ENCODE measurements at regions not wholly inside any gene's neighbourhood (a gene's known extent, or its start where the extent isn't known, plus 50 kb on each side); places are given as distances from the start of the nearest gene placed in this dataset.

- in situ Hi-C loops (cut with HindIII; ENCODE audit: low pct_ligation_motif_present, low pct_unique_long_range_greater_than_20kb, low sequenced_read_pairs) = no loop called here
- no peak for DNase-seq
These were observed 126.5 kb downstream of the NUDT12 start for GRCh38 chr5:103436112-103436511.

- in situ Hi-C loops (cut with HindIII; ENCODE audit: low pct_ligation_motif_present, low pct_unique_long_range_greater_than_20kb, low sequenced_read_pairs) = no loop called here
- no peak for DNase-seq
These were observed 127.3 kb downstream of the NUDT12 start for GRCh38 chr5:103435136-103435889.

- in situ Hi-C loops (cut with HindIII; ENCODE audit: low pct_ligation_motif_present, low pct_unique_long_range_greater_than_20kb, low sequenced_read_pairs) = no loop called here
- no peak for DNase-seq
These were observed 128.5 kb downstream of the NUDT12 start for GRCh38 chr5:103434057-103434456.

GRCh38 chr5:103433211-103433610 is 129.4 kb downstream of the NUDT12 start:
- in situ Hi-C loops (cut with HindIII; ENCODE audit: low pct_ligation_motif_present, low pct_unique_long_range_greater_than_20kb, low sequenced_read_pairs) = no loop called here
- DNase-seq = no peak

- in situ Hi-C loops (cut with HindIII; ENCODE audit: low pct_ligation_motif_present, low pct_unique_long_range_greater_than_20kb, low sequenced_read_pairs) = no loop called here
- no peak for DNase-seq
These were observed 133.7 kb downstream of the NUDT12 start for GRCh38 chr5:103428923-103429322.

- in situ Hi-C loops (cut with HindIII; ENCODE audit: low pct_ligation_motif_present, low pct_unique_long_range_greater_than_20kb, low sequenced_read_pairs) = no loop called here
- DNase-seq = no peak
These were observed 134.1 kb downstream of the NUDT12 start for GRCh38 chr5:103428411-103428871.

- no peak for DNase-seq
- in situ Hi-C loops (cut with HindIII; ENCODE audit: low pct_ligation_motif_present, low pct_unique_long_range_greater_than_20kb, low sequenced_read_pairs) = no loop called here
These were observed 135.3 kb downstream of the NUDT12 start for GRCh38 chr5:103427326-103427725.

- no peak for DNase-seq
- in situ Hi-C loops (cut with HindIII; ENCODE audit: low pct_ligation_motif_present, low pct_unique_long_range_greater_than_20kb, low sequenced_read_pairs) = no loop called here
These were observed 136.7 kb downstream of the NUDT12 start for GRCh38 chr5:103425686-103426454.

- in situ Hi-C loops (cut with HindIII; ENCODE audit: low pct_ligation_motif_present, low pct_unique_long_range_greater_than_20kb, low sequenced_read_pairs) = no loop called here
- DNase-seq = peak; percentile 42
These were observed 138.0 kb downstream of the NUDT12 start for GRCh38 chr5:103424453-103425205.

- DNase-seq = no peak
- in situ Hi-C loops (cut with HindIII; ENCODE audit: low pct_ligation_motif_present, low pct_unique_long_range_greater_than_20kb, low sequenced_read_pairs) = no loop called here
These were observed 138.6 kb downstream of the NUDT12 start for GRCh38 chr5:103424026-103424425.

GRCh38 chr5:103422756-103423155 is 139.8 kb downstream of the NUDT12 start:
- DNase-seq = no peak
- in situ Hi-C loops (cut with HindIII; ENCODE audit: low pct_ligation_motif_present, low pct_unique_long_range_greater_than_20kb, low sequenced_read_pairs) = no loop called here

- in situ Hi-C loops (cut with HindIII; ENCODE audit: low pct_ligation_motif_present, low pct_unique_long_range_greater_than_20kb, low sequenced_read_pairs) = no loop called here
- DNase-seq = no peak
These were observed 148.0 kb downstream of the NUDT12 start for GRCh38 chr5:103414604-103415003.

GRCh38 chr5:103411711-103412110 is 150.9 kb downstream of the NUDT12 start:
- DNase-seq = no peak
- in situ Hi-C loops (cut with HindIII; ENCODE audit: low pct_ligation_motif_present, low pct_unique_long_range_greater_than_20kb, low sequenced_read_pairs) = no loop called here

- in situ Hi-C loops (cut with HindIII; ENCODE audit: low pct_ligation_motif_present, low pct_unique_long_range_greater_than_20kb, low sequenced_read_pairs) = no loop called here
- DNase-seq = no peak
These were observed 151.6 kb downstream of the MACIR start for GRCh38 chr5:103410172-103410571.

GRCh38 chr5:103409013-103409670 is 150.6 kb downstream of the MACIR start:
- no peak for DNase-seq
- in situ Hi-C loops (cut with HindIII; ENCODE audit: low pct_ligation_motif_present, low pct_unique_long_range_greater_than_20kb, low sequenced_read_pairs) = no loop called here

GRCh38 chr5:103408408-103408807 is 149.8 kb downstream of the MACIR start:
- in situ Hi-C loops (cut with HindIII; ENCODE audit: low pct_ligation_motif_present, low pct_unique_long_range_greater_than_20kb, low sequenced_read_pairs) = no loop called here
- DNase-seq = no peak

- no peak for DNase-seq
- in situ Hi-C loops (cut with HindIII; ENCODE audit: low pct_ligation_motif_present, low pct_unique_long_range_greater_than_20kb, low sequenced_read_pairs) = no loop called here
These were observed 148.8 kb downstream of the MACIR start for GRCh38 chr5:103407402-103407801.

GRCh38 chr5:103404483-103404882 is 145.9 kb downstream of the MACIR start:
- in situ Hi-C loops (cut with HindIII; ENCODE audit: low pct_ligation_motif_present, low pct_unique_long_range_greater_than_20kb, low sequenced_read_pairs) = no loop called here
- no peak for DNase-seq

- no peak for DNase-seq
- in situ Hi-C loops (cut with HindIII; ENCODE audit: low pct_ligation_motif_present, low pct_unique_long_range_greater_than_20kb, low sequenced_read_pairs) = no loop called here
These were observed 144.3 kb downstream of the MACIR start for GRCh38 chr5:103402851-103403250.

All from ACHN (cell line).